Erythroblast (primary cell): ENCODE measurements at regions not wholly inside any gene's neighbourhood (a gene's known extent, or its start where the extent isn't known, plus 50 kb on each side); places are given as distances from the start of the nearest gene placed in this dataset.

Experiments used
- GATA1 ChIP-seq: IDR thresholded peaks from 2 replicates; pipeline ENCODE4 v1.6.1; 2011; ENCODE audit warnings: low read depth, mild to moderate bottlenecking, control low read depth, low read length, moderate library complexity
- POLR2A ChIP-seq: IDR thresholded peaks from 2 replicates; pipeline ENCODE4 v1.6.1; 2011; ENCODE audit warnings: mild to moderate bottlenecking, low read length

DNA sequence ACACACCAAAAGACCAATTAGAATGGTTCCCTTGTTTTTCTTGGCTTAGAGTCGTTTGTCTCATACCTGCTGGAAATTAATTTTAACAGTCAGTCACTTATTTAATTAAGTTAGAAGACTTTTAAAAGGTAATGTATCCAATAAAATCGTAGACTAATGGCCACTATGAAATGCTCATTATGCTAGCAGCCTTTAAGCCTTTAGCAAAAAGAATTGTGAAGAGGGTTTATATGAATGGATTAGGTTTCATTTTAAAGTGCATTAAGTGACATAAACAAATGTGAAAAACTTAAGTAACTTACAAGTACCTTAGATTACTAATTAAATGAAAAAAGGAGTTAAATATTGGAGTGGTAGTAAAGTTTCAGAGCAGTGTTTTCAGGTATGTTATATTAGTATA, 139.6 kb downstream of the RXFP2 start:
- TF ChIP-seq POLR2A = no peak
- TF ChIP-seq GATA1 = no peak
